Peyer's patch (tissue), 4 donors: ENCODE measurements at regions not wholly inside any gene's neighbourhood (a gene's known extent, or its start where the extent isn't known, plus 50 kb on each side); places are given as distances from the start of the nearest gene placed in this dataset.

Experiments used
- CTCF ChIP-seq, 6 experiments: fragments of 450-650 bp in 4 of 6; fragments of 200-600 bp in 2 of 6; sonication (generic) in 1 of 6; IDR thresholded peaks; one replicate each; pipeline ENCODE4 v1.5.1; 2017 to 2019; ENCODE audit warnings: antibody characterized with exemption in 6 of 6, mild to moderate bottlenecking in 3 of 6, moderate library complexity in 1 of 6
- POLR2A ChIP-seq, 2 donors: fragments of 450-650 bp; IDR thresholded peaks; one replicate each; pipeline ENCODE4 v1.5.1; 2017; ENCODE audit warnings: antibody characterized with exemption in 2 of 2, mild to moderate bottlenecking in 2 of 2, moderate library complexity in 2 of 2

- TF ChIP-seq CTCF (IDR thresholded peaks at IDR 0.05) (no peak), POLR2A (IDR thresholded peaks at IDR 0.05) (no peak)
Observed at GRCh38 chr2:23158306-23158705, 226.7 kb upstream of the KLHL29 start.
